Prostate gland (tissue), 2 donors: ENCODE measurements at regions not wholly inside any gene's neighbourhood (a gene's known extent, or its start where the extent isn't known, plus 50 kb on each side); places are given as distances from the start of the nearest gene placed in this dataset.
"Not testable (repeated sequence)": the region's sequence is repeated elsewhere in the genome, so short reads cannot be mapped to it uniquely, and the experiment has no call there.

ENCODE experiments used
- DNase-seq: peaks from one replicate; pipeline ENCODE4 v3.0.0-alpha.2; 2019; ENCODE audit warnings: low spot score
- H3K27ac ChIP-seq, 2 donors: fragments of 200-600 bp; sonication (generic); 2 replicates each; pipeline ENCODE4 v1.5.1; 2017 to 2019
- H3K27me3 ChIP-seq: fragments of 200-600 bp; sonication (generic); replicated peaks from 2 replicates; pipeline ENCODE4 v1.5.1; 2019; ENCODE audit not compliant: insufficient read depth
- H3K36me3 ChIP-seq, 2 donors: fragments of 200-600 bp; sonication (generic); 1 replicate in 1 of 2; 2 replicates in 1 of 2; pipeline versions ENCODE4 v1.5.1 to v1.8.1; 2017 to 2019
- H3K4me1 ChIP-seq: fragments of 200-600 bp; sonication (generic); replicated peaks from 2 replicates; pipeline ENCODE4 v1.5.1; 2019
- H3K4me3 ChIP-seq, 2 donors: fragments of 200-600 bp; sonication (generic); 2 replicates each; pipeline ENCODE4 v1.5.1; 2017 to 2019
- H3K9me3 ChIP-seq: fragments of 200-600 bp; sonication (generic); 2 replicates; pipeline ENCODE4 v1.5.1; 2017
- WGBS: methylation state at CpG from one replicate; pipeline ENCODE4 v1.1.5; 2018; 5-methylcytosine and 5-hydroxymethylcytosine counted together
- intact Hi-C: fragments of 100-400 bp; cut with DNase I; formaldehyde crosslinking; loops from one replicate; pipeline ENCODE4 v1.14.2; 2022

DNA sequence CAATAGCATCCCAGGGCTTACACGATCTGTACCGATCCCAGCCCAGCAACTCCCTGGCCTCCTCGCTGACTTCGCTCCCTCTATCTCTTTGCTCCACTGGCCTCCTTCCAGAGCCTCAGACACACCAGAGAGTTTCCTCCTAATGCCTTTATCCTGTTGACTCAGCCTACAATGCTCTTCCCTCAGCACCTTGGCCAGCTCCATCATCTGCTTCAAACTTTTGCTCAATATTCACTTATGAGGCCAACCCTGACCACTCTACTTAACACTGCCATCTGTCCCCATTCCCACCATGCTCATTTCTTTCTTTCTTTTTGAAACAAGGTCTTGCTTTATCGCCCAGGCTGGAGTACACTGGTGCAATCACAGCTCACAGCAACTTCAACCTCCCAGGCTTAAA lies 180.9 kb downstream of the CEP170 start:
- H3K27ac ChIP-seq, H3K36me3 ChIP-seq, H3K27me3 ChIP-seq, DNase-seq, H3K4me1 ChIP-seq, H3K4me3 ChIP-seq, H3K9me3 ChIP-seq, intact Hi-C loops: not testable (repeated sequence)
- WGBS, result 92% methylated on average over 2 of the region's 5 CpGs

DNA sequence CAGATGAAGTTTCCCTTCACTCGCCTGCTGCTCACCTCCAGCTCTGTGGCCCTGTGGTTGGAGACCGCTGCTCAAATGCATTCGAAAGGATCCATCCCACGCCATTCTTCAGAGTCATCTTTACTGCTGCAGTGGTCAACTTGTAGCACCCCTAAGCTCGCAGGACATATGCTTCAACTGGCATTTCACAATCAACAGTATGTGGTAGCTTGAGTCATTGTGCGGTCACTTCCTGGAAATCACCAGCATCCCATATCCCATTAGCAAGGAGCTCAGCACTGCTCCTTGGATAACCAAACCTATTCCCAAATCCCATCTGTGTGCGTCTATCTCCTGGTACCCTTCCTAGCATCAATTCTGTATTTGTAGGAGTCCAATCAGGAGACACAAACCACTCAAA lies 188.0 kb downstream of the CEP170 start:
- 100% methylated on average over 1 of the region's 7 CpGs for WGBS
- H3K27me3 ChIP-seq, DNase-seq, H3K9me3 ChIP-seq, H3K36me3 ChIP-seq, H3K4me3 ChIP-seq, H3K27ac ChIP-seq, intact Hi-C loops, H3K4me1 ChIP-seq: not testable (repeated sequence)

DNA sequence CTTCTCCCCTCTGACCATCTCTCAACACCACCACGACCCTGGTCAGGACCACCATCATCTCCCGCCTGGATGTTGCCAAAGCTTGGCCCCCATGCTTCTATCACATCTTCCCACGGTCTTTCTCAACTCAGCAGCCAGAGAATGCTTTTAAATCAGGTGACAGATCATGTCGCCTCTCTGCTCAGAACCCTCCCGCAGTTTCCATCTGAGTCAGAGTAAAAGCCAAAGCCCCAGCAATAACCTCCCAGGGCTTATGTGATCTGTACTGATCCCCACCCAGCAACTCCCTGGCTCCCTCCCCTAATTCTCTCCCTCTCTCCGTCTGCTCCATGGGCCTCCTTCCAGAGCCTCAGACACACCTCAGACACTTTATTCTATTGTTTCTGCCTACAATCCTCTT lies 193.1 kb downstream of the CEP170 start:
- H3K9me3 ChIP-seq, H3K36me3 ChIP-seq, DNase-seq, intact Hi-C loops, H3K27ac ChIP-seq, H3K27me3 ChIP-seq, H3K4me1 ChIP-seq, H3K4me3 ChIP-seq: not testable (repeated sequence)
- 59% methylated on average over 6 of the region's 6 CpGs for WGBS

DNA sequence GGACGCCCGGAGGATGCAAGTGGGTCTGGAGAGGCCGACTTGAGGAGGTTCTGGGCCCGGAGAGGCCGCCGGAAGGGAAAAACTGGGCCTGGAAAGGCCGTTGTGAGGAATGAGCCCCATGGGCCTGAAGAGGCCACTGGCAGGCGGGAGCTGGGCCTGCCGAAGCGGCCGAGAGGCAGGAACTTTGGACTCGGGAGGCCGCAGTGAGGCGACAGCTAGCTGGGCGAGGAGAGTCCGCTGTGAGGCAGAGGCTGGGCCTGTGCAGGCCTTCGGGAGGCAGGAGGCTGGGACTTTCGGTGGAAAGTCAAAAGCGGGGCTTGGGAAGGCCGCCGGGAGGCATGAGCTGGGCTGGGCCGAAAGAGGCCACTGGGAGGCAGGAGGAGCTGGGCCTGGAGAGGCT lies 199.6 kb downstream of the CEP170 start:
- H3K27ac ChIP-seq, H3K4me3 ChIP-seq, DNase-seq, H3K36me3 ChIP-seq, H3K9me3 ChIP-seq, H3K4me1 ChIP-seq, intact Hi-C loops, H3K27me3 ChIP-seq: not testable (repeated sequence)
- WGBS, result 94% methylated on average over 22 of the region's 22 CpGs

DNA sequence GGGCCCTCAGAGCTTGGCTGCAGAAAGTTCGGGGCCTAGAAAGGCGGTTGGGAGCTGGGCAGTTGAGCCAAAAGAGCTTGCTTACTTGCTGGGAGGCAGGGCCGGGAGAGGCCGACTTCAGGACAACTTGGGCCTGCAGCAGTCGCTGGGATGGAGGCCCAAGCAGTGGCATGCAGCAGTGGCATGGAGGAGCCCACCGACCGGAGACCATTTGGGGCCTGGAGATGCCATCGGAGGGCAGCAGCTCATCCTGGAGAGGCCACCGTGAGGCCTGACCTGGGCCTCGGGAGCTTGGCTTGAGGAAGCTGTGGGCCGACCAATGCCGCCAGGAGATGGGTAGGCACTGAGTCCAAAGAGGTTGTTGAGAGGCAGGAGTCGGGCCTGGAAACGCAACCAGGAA lies 200.0 kb downstream of the CEP170 start:
- H3K27ac ChIP-seq, H3K27me3 ChIP-seq, DNase-seq, H3K9me3 ChIP-seq, H3K36me3 ChIP-seq, H3K4me1 ChIP-seq, intact Hi-C loops, H3K4me3 ChIP-seq: not testable (repeated sequence)
- 92% methylated on average over 13 of the region's 14 CpGs for WGBS

DNA sequence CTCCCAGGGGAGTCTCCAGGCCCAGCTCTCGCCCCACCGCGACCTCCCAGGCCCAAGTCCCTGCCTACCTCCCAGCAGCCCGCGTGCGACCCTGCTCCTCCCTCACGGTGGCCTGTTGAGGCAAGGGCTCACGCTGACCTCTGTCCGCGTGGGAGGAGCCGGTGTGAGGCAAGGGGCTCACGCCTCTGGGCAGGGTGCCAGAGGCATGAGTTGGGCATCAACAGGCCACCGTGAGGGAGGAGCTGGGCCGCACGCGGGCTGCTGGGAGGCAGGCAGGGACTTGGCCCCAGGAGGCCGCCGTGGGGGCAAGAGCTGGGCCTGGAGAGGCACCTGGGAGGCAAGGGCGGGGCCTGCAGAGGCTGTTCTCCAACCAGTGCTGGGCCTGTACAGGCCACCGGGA lies 200.4 kb downstream of the CEP170 start:
- DNase-seq, H3K27ac ChIP-seq, H3K9me3 ChIP-seq, H3K27me3 ChIP-seq, H3K36me3 ChIP-seq, H3K4me3 ChIP-seq, H3K4me1 ChIP-seq, intact Hi-C loops: not testable (repeated sequence)
- 95% methylated on average over 20 of the region's 20 CpGs for WGBS

DNA sequence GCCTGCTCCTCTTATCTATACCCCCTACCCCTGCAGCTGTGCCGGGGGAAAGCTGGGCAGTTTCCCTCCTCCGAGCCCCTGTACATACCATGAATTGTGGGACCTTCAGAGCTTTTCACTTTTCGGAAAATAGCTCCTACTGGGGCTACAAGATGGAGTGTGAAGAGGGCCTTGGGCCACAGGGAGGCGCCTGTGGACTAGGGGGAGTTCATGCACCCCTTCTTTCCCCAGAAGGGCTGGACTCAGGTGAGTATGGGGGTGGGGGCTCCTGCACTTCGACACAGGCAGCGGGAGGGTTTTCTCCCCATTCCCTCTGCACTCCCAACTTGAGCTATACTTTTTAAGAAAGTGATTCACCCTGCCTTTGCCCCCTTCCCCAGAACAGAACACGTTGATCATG lies 202.0 kb downstream of the CEP170 start:
- WGBS, result 65% methylated on average over 1 of the region's 7 CpGs
- DNase-seq, H3K27me3 ChIP-seq, H3K36me3 ChIP-seq, intact Hi-C loops, H3K27ac ChIP-seq, H3K4me3 ChIP-seq, H3K4me1 ChIP-seq, H3K9me3 ChIP-seq: not testable (repeated sequence)

DNA sequence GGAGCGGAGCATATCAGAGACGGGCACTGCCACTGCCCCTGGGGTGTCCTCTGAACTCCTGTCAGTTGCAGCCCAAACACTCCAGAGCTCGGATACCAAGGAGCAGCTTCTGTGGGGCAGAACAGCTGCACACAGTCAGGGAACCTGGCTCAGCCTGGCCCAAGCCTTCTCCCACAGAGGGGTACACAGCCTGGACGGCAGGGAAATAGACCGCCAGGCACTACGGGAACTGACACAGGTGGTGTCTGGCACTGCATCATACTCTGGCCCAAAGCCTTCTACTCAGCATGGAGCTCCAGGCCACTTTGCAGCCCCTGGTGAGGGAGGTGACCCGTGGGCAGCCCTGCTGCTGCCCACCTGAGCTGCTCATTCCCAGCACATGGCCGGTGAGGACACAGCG lies 204.5 kb downstream of the CEP170 start:
- H3K4me1 ChIP-seq, H3K27ac ChIP-seq, DNase-seq, H3K9me3 ChIP-seq, H3K27me3 ChIP-seq, intact Hi-C loops, H3K36me3 ChIP-seq, H3K4me3 ChIP-seq: not testable (repeated sequence)
- WGBS, result 93% methylated on average over 4 of the region's 9 CpGs

DNA sequence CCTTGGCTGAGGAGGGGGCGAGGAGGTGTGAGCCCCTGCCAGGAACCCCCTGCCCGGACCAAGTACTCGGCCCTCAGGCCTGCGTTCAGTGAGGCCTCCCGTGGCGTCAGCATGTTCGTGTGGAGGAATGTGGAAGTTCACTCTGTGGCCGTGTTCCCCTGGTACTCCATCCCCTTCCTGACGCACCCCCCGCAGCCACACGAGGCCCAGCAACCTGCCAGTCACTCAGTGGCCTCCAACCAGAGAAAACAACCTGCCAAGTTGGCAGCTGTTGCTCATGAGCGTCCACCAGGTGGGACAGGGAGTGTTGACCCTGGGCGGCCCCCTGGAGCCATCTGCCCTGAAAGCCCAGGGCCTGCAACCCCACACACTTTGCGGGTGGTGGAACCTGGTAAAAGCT lies 205.4 kb downstream of the CEP170 start:
- H3K27me3 ChIP-seq, H3K27ac ChIP-seq, H3K9me3 ChIP-seq, H3K4me1 ChIP-seq, intact Hi-C loops, H3K4me3 ChIP-seq, DNase-seq, H3K36me3 ChIP-seq: not testable (repeated sequence)
- WGBS, result 87% methylated on average over 14 of the region's 14 CpGs

DNA sequence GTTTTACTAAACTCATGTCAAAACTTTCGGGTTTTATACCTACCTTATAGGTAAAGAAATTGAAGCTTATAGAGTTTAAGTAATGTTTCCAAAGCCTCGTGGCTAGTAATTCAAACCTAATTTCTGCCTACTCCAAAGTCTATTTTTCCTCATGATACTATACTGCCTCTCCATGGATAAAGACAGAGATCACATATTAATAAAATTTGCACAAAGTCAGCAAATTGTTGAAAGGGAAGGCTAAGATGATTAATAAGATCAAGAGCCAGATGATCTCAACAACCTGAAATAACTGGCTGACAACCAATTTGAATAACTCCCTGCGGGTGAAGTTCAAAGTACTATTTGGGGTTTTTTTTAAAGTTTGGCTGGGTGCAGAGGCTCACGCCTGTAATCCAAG lies 233.7 kb downstream of the CEP170 start:
- H3K4me1 ChIP-seq, H3K27ac ChIP-seq, intact Hi-C loops, H3K27me3 ChIP-seq, H3K9me3 ChIP-seq, H3K36me3 ChIP-seq, H3K4me3 ChIP-seq, DNase-seq: not testable (repeated sequence)
- 51% methylated on average over 4 of the region's 4 CpGs for WGBS

DNA sequence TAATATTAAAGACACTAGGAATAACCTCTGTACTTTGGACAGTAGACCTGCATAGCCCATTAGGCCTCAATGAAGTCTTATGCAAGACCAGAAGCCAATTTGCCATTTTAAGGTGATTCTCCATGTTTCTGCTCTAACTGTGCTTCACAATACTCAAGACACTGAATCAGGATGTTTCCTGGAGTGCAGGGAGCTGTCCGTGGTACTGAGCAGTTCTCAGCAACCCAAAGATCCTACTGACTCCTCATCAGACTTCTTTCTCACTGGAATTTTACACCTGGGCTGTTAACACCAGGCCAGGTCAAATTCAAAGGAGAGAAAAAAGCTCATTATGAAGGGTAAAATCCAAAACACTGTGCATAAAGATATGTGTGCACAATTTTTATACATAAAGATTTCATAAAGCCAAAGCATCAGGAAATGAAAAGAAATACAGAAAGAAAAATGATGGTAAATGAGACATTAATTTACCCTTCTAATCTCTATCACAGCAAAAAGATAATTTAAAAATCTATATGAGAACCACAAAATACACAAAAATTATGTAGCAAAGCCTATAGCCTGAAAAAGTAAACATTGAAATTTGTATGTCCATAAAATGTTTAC lies 235.9 kb downstream of the CEP170 start:
- DNase-seq, result peak; percentile 15
- 8% methylated on average over 1 of the region's 1 CpG for WGBS
- H3K36me3 ChIP-seq, result not testable (repeated sequence)

DNA sequence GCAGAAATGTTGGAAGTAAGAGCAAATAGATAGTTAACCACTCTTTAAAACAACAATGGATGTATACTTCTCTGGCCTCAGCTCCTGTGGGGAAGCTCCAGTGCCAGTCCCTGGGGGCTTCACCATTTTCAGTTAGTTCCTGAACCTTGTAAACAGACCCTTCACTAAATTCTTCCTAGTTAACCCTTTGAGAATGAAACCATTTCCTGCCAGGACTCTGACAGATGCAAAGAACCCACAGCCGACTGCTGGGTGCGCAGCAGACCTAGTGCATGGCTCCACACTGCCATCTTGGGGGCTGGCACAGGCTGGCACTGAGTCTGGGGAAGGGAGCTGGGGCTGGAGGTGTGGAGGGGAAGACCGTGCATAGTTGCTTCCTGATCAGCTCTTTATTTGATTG lies 244.4 kb downstream of the CEP170 start:
- H3K36me3 ChIP-seq, H3K9me3 ChIP-seq, H3K27ac ChIP-seq, H3K4me3 ChIP-seq, intact Hi-C loops, H3K27me3 ChIP-seq, DNase-seq, H3K4me1 ChIP-seq: not testable (repeated sequence)
- no CpG with 5 or more reads among the region's 3 CpGs for WGBS

More for the DNA sequence above, 235.9 kb downstream of the CEP170 start:
- H3K27me3 ChIP-seq, intact Hi-C loops, H3K4me3 ChIP-seq, H3K9me3 ChIP-seq, H3K4me1 ChIP-seq, H3K27ac ChIP-seq: not testable (repeated sequence)

DNA sequence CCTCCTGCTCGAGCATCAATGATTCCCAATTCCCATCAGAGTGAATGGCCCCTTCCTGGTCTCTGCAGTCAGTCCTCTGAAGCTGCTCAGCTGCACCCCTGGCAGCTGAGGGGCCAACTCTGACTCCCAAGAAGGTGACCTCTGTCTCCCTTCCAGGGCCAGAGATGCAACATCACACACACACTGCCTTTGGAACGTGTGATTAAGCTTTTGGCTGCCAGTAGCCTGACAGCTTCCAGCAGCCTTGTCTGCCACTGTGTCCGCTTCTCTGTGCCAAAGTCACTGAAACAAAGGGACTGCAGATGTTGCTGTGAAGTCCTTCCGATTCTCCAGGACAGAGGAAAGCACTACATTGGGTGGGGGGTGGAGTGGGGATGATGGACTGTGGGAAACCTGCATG lies 254.1 kb downstream of the CEP170 start:
- H3K4me1 ChIP-seq, H3K36me3 ChIP-seq, intact Hi-C loops, H3K9me3 ChIP-seq, H3K4me3 ChIP-seq, H3K27ac ChIP-seq, H3K27me3 ChIP-seq, DNase-seq: not testable (repeated sequence)
- WGBS, result 12% methylated on average over 3 of the region's 4 CpGs
